ENCODE measurements at regions not wholly inside any gene's neighbourhood (a gene's known extent, or its start where the extent isn't known, plus 50 kb on each side); places are given as distances from the start of the nearest gene placed in this dataset.
"Not testable (repeated sequence)": the region's sequence is repeated elsewhere in the genome, so short reads cannot be mapped to it uniquely, and the experiment has no call there.

DNA sequence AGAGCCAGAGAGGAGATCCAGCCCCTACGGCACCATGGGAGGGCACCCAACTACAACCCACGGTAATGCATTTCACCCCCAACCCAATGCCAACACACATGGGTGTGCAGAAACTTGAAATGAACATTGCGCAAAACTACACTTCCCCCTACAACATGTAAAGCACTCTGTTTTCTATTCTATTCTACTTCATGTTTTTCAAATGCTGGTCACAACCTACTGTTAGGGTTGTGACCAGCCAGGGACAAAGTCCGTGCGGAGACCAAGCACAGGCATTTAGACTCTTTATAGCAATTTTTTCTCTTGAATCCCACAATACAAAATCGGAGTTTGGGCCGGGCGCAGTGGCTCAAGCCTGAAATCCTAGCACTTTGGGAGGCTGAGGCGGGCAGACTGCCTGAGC, 90.6 kb downstream of the MRPL14 start:
- DNase-seq = no peak

DNA sequence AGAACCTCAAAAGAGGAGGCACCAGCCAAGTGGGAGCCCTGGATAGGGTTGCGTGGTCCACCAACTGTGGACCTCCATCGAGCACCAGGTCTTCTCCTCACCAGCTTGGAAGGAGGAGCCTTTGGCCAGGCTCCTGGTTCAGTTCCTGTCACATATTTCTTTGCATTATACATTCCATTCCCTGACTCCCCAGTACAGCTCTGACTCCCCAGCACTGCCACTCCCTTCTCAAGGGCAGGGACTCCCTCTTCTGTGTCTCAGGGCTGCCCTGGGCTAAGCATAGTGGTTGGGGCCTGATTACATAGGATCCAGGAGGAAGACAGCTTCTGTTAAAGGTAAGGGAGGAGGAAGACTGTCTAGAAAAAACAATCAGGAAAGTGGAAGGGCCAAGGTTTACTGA, 91.1 kb downstream of the MRPL14 start:
- DNase-seq = no peak

DNA sequence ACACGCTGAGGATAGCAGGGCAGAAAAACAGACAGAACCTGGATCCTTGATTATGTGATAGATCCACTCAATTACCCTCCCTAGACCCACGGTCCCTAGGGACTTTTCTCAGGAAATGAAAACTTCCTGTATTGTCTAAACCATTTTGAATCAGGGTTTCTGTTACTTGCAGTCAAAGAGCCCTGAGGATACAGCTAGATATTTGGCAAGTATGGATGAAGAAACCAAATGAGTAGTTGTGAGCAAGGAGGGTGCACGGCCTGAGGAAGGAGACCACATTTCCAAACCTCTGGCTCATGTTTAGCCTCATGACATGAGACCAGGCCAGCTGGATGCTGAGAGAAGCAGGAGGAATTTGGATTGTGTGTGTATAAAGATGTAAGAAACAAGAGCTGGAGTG, 91.6 kb downstream of the MRPL14 start:
- DNase-seq = no peak

DNA sequence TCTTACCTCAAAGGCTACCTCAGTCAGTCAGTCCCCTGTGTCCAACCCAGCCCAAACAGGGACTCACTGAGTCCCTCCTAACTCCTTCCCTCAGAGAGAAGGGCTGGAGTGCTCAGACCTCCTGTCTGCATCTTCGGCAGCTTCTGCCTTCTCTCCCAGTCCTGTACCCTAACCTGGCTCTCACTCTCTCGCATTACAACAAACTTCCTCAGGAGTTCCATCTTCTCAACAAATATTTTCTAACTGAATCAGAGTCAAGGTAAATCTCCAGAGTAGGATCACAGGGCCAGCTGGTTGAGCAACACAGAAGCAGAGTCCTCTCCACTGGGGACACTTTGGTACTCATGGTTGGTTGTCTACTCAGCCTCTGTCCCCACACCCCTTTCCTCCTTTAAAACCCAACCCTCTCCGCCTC, 92.3 kb downstream of the MRPL14 start:
- DNase-seq = no peak

DNA sequence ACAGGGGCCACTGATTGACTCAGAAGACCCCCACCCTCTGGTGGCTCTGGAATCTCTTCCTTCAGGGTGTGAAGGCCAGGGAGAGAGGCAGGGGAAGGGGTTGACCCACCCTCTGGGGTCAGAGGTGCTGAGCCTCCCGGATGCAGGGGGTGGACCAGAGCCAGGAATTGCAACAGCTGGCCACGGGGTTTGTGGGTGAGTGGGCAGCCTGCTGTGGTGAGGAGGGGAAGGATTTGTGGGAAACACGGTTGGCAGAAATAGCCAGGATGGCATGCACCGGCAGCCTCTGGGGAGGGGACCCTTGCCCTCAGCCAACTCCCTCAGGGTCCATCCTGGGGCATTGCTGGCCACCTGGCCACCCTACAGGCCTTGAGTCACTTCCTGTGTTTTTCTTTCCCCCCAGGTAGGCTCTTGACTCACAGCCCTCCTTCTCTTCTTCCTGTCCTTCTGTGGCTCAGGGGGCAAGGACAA, 92.8 kb downstream of the MRPL14 start:
- DNase-seq = no peak

DNA sequence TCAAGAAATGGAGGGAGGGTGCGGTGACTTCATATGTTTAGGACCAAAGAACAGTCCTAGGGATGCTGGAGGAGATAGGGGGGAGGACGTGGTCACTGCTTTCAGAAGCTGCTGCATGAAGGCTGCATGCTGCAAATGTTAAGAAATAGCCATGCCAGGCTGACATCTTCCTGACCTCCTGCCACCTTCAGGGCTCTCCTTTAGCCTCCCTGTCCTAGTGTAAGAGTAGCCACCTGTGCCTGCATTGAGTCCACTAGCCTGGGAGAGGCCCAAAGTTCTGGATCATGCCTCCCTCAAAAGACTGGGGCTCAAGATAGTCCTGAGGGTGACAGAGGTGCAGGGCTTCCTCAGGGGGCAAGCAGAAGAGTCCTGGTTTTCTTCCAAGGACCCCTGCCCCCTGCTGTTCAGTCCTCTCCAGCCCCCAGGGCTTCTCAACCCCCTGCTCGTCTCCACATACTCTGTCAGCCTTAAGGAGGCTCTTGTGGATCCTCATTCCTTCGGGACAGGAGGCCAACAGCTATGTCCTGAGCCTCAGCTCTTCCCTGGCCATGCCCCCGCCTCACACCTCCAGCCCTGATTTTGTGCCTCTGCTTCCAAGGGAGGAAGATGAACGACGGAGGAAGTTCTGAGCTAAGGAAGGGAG, 96.3 kb downstream of the MRPL14 start:
- DNase-seq = no peak

DNA sequence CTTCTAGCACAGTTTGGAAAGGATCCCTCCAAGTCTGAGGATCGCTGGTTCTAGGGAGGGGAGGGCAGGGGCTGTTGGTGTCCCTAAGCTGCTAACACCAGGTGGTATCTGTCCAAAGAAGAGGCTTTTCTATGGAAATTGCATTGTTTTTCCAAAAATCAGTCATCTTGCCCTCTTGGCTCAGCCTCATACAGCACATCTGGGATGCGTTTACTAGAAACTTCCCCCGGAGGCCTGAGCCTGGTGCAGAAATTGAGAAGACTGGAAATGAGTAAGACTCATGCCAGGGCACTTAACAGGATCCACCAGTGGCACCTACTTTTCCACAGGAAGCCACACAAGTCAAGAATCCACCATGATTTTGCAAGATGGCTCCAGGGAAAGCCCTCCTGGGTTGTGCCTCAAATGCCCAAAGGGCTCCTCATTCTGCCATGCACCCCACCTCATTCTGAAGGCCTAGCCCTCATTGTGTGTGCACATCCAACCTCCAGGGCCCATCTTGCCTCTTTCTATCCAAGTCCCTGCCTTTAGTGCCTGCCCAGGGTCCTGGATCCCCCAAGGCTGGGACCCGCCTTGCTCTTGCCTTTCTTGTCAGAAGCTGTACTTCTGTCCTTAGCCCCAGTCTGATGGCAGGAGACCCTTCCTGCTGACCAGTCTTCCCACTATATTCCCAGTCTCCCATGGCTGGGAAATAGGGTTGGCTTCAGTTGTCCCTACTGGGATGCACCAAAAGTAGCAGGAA, 97.6 kb downstream of the MRPL14 start:
- no peak for DNase-seq

DNA sequence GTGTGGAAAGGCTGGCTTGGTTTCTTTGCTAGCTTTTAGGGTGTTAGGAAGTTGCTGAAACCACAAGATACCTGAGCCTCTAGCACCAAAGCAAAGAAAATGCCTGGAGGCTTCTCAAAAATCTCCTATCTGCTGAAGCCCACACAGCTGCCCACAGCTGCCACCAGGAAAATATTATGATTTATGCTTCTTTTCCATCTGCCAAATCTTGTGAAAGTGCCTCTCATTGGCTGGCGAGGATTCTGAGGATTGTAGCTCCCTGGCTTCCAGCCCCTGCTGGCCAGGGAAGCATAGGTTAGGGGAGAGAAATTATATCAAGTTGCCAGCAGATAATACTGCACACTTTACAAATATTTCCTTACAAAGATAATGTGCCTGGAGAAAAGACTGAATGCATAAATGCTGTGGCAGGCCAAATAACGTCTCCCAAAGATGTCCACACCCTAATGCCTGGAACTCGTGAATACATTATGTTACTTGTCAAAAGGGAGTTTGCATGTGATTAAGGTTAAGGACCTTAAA, 98.4 kb downstream of the MRPL14 start:
- DNase-seq = no peak

DNA sequence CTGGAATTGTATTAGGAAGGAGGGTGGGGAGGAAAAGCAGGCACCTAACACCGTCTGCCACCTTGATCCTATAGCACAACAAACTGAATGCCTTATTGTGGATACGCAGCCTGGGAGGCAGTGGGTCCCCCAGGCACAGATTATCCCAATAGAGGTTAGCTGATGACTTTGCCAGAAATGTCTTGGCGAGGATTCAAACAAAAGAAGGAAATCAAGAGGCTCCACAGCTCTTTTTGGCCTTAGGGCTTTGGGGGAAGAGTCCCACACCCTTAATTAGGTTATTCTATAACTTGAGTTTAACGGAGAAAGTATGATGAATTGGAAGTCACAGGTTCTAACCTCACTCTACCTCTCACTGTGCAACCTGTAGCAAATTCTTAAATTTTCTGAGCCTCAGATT, 102.0 kb downstream of the MRPL14 start:
- no peak for DNase-seq

DNA sequence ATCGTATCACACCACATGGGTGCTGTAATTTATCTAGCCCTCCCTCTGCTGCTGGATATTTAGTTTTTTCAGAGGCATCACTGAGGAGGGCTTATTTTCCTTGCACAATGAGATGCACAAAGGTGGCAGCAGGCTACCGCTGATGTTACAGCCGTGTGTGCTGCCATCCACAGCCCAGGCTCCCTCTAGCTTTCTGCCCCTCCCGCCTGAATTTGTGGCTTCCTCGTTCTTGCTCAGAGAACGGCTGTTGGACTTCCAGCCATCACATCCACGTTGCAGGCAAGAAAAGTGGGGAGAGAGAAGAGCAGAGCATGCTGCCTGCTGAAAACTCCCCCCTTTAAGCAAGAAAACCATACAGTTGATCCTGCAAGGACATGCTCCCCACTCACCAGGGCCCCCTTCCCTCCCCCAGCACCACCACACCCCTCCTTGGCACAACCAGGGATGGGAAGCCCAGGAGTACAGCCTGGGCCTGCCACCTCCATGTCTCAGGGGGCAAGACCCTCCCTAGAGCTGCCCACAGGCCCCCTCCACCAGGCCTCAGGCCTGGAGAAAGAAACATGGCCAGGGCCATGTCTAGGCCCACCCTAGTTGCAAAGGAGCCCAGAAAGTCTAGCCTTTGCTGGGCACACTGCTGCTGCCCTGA, 102.6 kb downstream of the MRPL14 start:
- DNase-seq = no peak

DNA sequence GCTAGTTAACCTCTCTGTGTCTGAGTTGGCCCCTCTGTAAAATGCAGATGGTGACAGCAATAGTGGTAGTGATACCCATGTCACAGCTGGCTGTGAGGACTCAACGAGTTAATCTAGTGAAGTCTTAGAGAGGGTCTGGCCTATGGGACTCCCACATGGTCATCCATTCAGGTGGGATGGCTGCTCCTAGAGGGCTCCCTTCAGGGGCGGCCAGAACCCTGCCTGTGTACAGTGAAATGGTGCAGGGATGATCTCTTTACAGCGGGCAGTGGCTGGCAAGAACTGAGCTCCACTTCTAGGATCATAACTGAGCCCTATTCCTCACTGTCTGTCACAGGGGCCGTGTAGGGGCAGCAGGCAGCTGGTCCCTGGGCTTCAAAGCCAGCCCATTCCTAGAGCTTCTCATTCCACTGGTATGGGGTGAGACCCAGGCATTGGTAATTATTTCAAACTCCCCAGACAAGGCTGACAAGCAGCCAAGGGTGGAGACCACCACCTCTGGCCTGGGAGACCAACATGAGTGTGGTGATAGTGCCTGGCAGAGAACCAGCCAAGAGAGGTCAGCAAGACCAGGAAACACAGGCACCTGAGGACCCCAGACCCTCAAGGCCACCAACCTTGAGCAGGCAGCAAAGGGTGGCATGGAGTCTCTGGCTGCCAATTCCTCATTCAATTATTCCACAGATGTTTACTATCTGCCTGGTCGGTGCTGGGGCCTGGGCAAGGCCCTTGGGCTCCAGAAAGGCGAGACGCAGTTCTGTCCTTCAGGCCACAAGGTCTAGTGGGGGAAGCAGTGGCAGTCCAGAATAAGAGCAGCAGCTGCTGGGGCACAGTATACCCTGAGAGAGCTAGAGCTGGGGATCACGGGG, 103.4 kb downstream of the MRPL14 start:
- DNase-seq = no peak

DNA sequence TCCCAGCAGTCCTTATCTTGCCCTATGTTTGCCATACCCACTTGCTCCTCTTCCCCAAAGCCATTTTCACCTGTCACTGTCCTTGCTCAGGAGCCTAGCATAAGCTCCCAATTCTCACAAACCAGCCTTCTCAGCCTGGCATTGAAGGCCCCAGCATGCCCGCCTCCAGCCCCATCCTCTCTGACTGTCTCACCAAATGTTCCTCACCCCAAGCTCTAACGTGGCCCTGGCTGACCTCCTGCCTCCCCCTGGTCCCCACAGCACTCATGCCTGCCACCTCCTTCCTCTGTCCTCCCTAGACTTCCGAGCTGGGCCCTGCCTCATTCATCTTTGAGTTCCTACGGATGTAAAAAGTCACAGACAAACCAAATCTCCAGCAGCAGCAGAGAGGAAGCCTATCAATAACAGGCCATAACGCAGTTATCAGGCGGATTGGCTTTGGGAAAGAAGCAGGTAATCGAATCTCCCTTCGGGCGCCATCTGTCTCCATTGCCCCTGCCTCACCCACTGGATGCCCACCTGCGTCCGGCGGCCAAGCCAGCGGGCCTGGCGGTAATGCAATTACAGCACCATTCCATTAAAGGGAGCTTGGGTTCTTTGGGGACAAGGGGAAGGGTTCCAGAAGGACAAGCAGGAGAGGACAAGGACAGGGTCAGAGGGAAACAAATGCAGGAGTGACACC, 104.4 kb downstream of the MRPL14 start:
- DNase-seq = no peak

DNA sequence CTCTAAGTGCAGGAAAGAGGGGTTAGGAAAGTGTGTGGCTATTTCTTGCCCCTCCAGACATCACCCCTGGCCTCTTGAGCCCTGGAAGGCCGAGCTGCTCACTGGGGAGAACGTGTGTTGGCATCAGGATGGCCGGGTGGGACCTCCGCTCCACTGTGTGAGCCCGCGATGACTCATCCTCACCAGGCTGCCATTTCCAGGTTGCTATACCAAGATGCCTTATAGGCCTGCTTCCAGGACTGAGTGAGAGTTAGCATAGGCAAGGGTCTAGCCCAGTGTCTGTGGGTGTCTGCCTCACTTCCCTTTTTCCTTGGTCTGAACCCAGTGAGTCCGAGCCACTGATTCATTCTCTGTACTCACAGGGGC, 105.0 kb downstream of the MRPL14 start:
- no peak for DNase-seq

DNA sequence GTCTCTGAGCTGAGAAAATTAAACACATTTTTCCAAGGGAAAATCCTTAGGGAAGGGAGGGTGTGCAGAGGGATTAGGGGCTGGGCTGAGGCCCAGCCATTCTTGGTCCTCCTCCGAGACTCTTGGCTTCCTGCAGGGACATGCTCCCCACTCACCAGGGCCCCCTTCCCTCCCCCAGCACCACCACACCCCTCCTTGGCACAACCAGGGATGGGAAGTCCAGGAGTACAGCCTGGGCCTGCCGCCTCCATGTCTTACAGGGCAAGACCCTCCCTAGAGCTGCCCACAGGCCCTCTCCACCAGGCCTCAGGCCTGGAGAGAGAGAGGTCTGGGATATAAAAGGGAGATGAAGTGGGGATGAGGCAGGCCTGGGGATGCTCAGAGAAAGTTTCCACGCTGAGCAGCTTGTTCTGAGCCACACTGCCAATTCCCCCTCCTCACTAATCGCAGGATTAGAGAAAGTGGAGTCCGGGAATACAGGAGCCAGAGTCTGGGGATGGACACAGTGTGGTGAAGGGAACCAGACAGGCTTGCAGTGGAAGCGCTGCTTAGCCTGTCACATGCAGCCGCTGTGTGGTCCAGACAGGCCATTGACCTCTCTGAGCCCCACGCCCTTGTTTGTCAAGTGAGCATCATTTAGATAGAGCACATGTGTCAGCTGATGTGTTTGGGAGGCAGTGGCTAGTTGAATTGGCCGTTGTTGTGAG, 105.5 kb downstream of the MRPL14 start:
- DNase-seq = no peak

DNA sequence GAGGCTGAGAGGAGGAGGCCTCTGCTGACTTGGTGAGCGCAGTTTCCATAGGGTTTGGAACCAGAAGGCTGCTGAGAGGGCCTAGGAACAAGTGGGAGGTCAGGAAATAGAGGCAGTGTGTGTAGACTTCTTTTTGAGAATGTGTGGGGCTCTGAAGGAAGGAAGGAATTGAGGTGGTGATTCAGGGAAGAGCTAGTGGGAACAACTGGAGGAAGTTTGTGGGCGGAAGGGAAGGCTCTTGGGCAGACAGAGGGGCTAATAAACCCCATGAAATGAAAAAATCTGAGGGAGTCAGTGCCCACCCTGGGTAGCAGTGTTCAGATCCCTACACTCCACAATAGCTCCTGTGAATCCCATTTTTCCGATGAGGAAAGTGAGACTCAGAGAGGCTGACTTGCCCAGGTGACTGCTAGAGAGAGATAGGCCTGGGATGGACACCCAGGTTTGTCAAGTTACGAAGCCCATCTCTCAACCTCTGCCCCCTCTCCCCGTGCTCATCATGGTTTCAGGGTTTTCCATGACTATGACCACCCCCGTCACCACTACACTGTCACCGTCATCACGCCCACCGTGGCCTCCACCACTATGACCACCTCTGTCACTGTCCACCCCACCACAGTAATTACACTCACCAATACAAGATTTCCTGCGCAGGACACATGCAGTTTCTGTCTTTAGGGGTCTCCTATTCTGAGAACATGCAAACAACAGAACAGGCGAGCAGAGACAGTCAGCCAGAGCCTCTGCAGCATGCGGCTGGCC, 106.4 kb downstream of the MRPL14 start:
- no peak for DNase-seq

DNA sequence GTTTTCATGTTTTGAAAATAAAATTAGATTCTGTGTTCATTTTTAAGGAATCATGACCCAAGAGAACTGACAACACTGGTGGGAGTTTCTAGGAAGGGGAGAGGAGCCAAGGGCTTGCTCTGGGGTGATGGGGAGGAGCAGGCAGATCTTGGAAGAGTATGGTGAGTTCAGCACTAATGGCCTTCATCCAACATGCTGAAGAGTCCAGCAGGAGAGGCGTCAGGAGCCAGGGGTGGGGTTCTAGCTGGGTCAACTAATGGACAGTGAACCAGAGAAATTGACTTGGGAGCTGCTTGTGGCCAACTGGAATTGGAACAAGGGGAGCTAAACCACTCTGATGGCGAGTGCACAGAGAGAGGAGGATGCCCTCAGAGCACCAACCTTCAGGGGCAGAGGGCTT, 107.1 kb downstream of the MRPL14 start:
- no peak for DNase-seq

DNA sequence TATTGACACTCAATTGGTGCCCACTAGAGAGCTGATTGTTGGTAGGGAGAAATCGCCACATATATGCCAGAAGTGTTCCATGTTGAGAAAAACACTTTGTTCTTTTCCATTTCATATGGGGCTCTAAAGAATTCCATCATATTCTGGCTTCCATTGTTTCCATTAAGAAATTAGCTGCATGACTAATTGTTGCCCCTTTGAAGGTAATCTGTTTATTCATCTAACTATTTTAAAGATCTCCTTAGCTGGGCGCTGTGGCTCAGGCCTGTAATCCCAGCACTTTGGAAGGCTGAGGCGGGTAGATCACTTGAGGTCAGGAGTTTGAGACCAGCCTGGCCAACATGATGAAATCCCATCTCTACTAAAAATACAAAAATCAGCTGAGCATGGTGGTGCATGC, 109.9 kb downstream of the MRPL14 start:
- DNase-seq = not testable (repeated sequence)

DNA sequence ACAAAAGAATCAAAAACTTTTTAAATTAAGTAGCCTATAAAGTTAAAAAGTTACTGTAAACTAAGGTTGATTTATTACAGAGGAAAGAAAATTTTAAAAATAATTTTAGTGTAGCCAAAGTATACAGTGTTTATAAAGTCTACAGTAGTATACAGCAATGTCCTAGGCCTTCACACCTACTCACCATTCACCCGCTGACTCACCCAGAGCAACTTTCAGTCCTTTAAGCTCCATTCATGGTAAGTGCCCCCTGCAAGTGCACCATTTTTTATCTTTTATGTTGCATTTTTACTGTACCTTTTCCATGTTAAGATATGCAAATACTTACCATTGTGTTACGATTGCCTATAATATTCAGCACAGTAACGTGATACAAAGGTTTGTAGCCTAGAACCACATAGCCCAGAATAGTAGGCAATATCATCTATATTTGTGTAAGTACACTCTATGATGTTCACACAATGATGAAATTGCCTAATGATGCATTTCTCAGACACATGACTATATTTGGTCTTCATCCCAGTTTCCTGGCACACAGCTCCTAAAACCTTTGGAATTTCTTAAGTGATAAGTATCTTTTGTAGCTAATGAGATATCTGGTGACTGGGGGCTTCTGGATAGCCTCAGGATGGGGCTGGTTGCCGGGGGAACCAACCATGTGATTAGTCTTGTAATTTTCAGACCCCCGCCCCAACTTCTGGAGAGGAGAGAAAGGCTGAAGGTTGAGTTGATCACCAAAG, 111.0 kb downstream of the MRPL14 start:
- DNase-seq = no peak

DNA sequence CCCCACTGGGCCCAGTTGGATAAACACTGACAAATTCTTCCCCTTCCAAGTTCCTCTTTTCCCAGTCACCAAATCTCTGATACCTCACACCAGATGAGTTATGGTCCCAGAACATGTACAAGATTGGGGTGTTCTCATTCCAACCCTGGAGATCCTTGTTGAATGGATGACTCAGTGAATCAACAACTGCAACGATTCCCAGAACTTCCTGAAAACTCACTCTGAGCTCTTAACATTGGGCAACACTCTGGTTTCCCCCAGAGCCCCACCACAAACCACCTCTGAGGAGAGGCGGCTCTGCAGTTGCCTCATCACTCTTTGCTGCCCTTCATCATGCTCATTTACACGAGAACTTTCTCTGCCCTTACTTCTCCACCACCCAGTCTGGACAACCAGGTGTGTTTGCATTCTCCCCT, 115.2 kb downstream of the MRPL14 start:
- DNase-seq = no peak

DNA sequence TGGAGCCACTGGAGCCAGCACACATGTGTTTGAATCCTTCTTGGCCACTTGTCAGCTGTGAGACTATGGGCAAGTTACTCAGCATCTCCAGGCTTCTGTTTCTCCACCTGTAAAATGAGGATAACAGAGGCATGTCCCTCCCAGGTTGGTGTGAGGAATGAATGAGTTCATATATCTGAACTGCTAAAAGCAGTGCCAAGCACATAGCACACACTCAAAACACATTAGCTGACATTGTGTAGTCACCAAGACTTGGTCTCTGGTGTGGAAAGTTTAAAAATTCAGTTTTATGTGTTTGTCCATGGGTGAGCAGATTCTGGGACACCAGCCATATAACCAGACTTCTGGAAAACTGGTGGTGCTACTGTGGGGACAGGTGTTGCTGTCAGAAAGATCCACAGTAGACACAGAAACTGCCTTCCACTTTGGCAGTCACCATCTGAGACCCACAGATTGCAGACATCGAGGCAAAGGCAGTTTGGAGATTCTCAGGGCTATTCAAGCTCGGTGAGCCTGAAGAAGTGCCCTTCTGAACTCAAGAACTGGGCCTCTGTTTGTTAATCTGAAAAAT, 115.8 kb downstream of the MRPL14 start:
- DNase-seq = no peak

Measured in NCI-H2029 (cell line).